ENCODE measurements at regions not wholly inside any gene's neighbourhood (a gene's known extent, or its start where the extent isn't known, plus 50 kb on each side); places are given as distances from the start of the nearest gene placed in this dataset.

DNA sequence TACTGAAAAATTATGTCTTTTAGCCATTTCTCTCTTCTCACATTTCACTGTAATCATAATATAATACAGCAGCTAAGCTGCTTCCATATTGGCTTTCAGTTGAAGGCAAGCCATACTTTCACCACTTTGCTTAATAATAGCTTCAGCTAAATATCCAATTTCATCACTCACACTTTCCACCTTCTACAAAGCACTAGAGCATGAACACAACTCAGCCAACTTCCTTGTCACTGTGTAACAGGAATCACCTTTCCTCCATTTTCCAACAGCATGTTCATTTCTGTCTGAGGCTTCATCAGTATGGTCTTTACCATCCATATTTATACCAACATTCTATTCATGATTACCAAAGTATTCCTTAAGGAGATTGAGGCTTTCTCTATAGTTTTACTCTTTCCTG, 219.8 kb upstream of the CTSO start:
- TF ChIP-seq, protein P1, sequence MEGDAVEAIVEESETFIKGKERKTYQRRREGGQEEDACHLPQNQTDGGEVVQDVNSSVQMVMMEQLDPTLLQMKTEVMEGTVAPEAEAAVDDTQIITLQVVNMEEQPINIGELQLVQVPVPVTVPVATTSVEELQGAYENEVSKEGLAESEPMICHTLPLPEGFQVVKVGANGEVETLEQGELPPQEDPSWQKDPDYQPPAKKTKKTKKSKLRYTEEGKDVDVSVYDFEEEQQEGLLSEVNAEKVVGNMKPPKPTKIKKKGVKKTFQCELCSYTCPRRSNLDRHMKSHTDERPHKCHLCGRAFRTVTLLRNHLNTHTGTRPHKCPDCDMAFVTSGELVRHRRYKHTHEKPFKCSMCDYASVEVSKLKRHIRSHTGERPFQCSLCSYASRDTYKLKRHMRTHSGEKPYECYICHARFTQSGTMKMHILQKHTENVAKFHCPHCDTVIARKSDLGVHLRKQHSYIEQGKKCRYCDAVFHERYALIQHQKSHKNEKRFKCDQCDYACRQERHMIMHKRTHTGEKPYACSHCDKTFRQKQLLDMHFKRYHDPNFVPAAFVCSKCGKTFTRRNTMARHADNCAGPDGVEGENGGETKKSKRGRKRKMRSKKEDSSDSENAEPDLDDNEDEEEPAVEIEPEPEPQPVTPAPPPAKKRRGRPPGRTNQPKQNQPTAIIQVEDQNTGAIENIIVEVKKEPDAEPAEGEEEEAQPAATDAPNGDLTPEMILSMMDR (IDR thresholded peaks at IDR 0.05): no peak
- TF ChIP-seq POLR2A (IDR thresholded peaks at IDR 0.05): no peak

Data from suprapubic skin (tissue), 3 donors.